Nephron progenitor cell (in vitro differentiated cells): ENCODE measurements at regions not wholly inside any gene's neighbourhood (a gene's known extent, or its start where the extent isn't known, plus 50 kb on each side); places are given as distances from the start of the nearest gene placed in this dataset.

Experiments
- DNase-seq: peaks from one replicate; pipeline ENCODE4 v3.0.0; 2021
- H3K27ac Mint-ChIP-seq: 2 replicates; pipeline ENCODE4 v1.8.0; 2021; ENCODE audit warnings: mild to moderate bottlenecking, moderate library complexity, mixed read lengths
- H3K27me3 Mint-ChIP-seq: 2 replicates; pipeline ENCODE4 v1.8.0; 2021; ENCODE audit warnings: mild to moderate bottlenecking, low read depth, mixed read lengths; ENCODE audit not compliant: poor library complexity
- H3K36me3 Mint-ChIP-seq: 2 replicates; pipeline ENCODE4 v1.8.0; 2021; ENCODE audit warnings: low read depth, mixed read lengths
- H3K4me1 Mint-ChIP-seq: 2 replicates; pipeline ENCODE4 v1.8.0; 2021; ENCODE audit warnings: mixed read lengths
- H3K4me3 Mint-ChIP-seq: 2 replicates; pipeline ENCODE4 v1.8.0; 2021; ENCODE audit warnings: mild to moderate bottlenecking, moderate library complexity, mixed read lengths
- H3K9me3 Mint-ChIP-seq: 2 replicates; pipeline ENCODE4 v1.8.0; 2021; ENCODE audit warnings: mild to moderate bottlenecking, moderate library complexity, mixed read lengths
- TF ChIP-seq, protein P1 (sequence below): fragments of 200-600 bp; sonication (generic); IDR thresholded peaks from 2 replicates; pipeline ENCODE4 v1.5.0; 2021; ENCODE audit warnings: antibody characterized with exemption

DNA sequence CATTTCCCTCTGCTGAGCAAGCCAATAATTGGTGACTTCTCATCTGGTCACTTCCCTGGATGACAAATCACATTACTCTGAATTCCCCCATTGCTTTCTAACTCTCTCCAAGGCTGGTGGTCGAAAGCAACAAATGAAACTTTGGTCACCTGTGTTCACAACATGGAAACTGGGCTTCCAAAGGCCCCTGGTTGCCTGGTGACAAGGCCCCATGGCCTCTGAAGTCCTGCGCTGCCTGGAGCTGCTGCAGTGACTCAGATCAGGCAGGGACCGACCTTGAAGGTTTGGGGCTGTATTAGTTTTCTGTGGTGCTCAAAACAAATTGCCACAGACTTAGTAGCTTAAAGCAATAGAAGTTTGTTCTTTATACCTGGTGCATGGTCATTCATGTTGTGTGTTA, 345.3 kb downstream of the WDR72 start:
- H3K36me3 Mint-ChIP-seq = no peaks in the 10 kb centered on the region
- DNase-seq = no peak
- H3K27ac Mint-ChIP-seq = no peak overlapping the region
- peaks cover 7% of the 10 kb centered on the region for H3K9me3 Mint-ChIP-seq
- H3K4me3 Mint-ChIP-seq = no peak overlapping the region
- TF ChIP-seq, protein P1, sequence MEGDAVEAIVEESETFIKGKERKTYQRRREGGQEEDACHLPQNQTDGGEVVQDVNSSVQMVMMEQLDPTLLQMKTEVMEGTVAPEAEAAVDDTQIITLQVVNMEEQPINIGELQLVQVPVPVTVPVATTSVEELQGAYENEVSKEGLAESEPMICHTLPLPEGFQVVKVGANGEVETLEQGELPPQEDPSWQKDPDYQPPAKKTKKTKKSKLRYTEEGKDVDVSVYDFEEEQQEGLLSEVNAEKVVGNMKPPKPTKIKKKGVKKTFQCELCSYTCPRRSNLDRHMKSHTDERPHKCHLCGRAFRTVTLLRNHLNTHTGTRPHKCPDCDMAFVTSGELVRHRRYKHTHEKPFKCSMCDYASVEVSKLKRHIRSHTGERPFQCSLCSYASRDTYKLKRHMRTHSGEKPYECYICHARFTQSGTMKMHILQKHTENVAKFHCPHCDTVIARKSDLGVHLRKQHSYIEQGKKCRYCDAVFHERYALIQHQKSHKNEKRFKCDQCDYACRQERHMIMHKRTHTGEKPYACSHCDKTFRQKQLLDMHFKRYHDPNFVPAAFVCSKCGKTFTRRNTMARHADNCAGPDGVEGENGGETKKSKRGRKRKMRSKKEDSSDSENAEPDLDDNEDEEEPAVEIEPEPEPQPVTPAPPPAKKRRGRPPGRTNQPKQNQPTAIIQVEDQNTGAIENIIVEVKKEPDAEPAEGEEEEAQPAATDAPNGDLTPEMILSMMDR = no peak
- H3K4me1 Mint-ChIP-seq = peaks cover 5% of the 10 kb centered on the region
- H3K27me3 Mint-ChIP-seq = peaks cover 4% of the 10 kb centered on the region

DNA sequence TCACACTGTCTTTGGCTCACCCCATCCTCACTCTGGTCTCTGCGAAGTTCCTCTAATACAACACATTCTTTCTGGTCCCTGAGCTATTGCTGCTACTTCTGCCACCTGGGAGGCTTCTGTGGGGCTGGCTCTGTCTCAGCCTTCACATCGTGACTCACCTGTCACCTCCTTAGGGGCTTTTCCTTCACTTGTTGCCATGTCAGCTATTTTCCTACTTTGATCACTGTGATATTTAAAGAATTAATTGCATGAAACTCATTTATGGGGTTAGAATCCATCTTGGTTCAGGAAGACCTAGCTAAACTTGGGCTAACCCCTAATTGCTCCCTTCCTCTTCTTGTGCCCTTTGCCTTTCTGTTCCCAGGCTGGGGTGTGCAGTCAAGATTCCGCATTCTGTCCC, 346.9 kb downstream of the WDR72 start:
- Mint-ChIP-seq H3K27me3 (peaks cover 8% of the 10 kb centered on the region), H3K9me3 (no peaks in the 10 kb centered on the region), H3K4me1 (peaks cover 5% of the 10 kb centered on the region), H3K27ac (no peak overlapping the region), H3K4me3 (no peak overlapping the region), H3K36me3 (no peaks in the 10 kb centered on the region)
- no peak for DNase-seq
- TF ChIP-seq, protein P1 = no peak

DNA sequence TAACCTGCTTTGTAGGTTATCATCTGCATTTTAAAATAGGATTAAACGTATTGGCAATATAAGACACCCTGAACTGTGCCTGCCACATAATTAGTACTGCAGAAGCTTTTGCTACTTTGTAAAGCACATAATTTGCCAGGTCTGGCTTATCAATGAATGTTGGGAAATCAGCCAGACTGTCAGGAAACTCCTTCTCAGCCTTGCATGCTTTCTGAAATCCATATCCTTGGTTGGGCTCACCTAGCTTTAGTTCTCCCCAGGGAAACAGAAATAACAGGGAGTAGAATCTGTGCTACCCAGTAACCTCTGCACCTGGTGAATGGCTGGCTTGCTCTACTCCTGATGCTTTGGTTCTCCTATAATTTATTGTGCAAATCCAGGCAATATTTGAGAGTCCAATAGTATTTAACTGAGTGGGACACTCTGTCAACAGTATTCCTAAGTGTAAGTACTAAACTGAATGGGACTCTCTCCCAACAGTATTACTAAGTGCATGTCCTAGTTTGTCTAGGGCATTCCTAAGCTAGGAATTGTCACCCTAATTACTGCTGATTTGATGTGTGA, 354.5 kb downstream of the WDR72 start:
- Mint-ChIP-seq H3K4me3 (no peak overlapping the region), H3K27me3 (peaks cover 9% of the 10 kb centered on the region), H3K36me3 (no peaks in the 10 kb centered on the region), H3K27ac (no peak overlapping the region), H3K4me1 (peaks cover 22% of the 10 kb centered on the region), H3K9me3 (no peaks in the 10 kb centered on the region)
- DNase-seq = no peak
- TF ChIP-seq, protein P1 = no peak

DNA sequence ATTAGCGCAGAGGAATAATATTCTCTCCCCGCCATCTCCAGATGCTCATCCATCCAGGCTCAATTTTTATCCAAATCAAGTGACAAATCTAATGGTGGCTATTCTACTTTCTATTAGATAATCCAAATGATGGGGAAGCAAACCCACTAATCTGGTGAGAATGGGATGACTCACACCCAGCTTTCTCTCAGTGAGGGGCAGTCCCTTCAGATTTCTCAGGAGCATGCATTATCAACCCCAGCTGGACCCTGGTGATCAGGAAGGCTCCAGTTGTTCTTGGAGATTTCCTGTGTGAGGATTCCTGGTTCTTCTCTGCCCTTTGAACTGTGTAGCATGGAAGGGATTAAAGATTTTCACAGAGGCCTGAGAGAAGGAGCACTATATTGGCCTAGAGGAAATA, 358.0 kb downstream of the WDR72 start:
- Mint-ChIP-seq H3K36me3 (no peaks in the 10 kb centered on the region), H3K4me1 (peaks cover 29% of the 10 kb centered on the region), H3K4me3 (no peak overlapping the region), H3K27me3 (peaks cover 8% of the 10 kb centered on the region), H3K27ac (no peak overlapping the region), H3K9me3 (no peaks in the 10 kb centered on the region)
- no peak for DNase-seq
- TF ChIP-seq, protein P1 = no peak

DNA sequence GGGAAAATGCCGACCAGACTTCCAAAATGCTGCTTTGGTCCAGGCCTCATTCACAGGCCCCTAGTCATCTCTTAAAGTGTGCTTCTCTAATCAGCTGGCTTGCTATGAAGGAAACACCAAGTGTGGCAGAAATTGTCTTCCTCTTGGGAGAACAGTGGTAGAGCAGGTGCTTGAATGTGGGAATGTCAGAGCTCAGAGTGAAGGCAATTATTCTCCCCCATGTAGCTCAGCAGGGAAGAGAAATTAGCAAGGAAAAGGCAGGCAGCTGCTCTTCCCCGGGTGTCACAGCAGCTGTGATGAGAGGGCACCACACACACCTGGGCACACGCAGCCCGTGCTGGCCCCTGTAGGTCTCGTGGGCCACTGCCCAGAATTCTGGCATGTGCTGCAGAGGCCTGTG, 358.5 kb downstream of the WDR72 start:
- DNase-seq = no peak
- H3K27ac Mint-ChIP-seq = no peak overlapping the region
- H3K9me3 Mint-ChIP-seq = no peaks in the 10 kb centered on the region
- peaks cover 8% of the 10 kb centered on the region for H3K27me3 Mint-ChIP-seq
- H3K36me3 Mint-ChIP-seq = no peaks in the 10 kb centered on the region
- H3K4me1 Mint-ChIP-seq = peaks cover 29% of the 10 kb centered on the region
- TF ChIP-seq, protein P1 = no peak
- no peak overlapping the region for H3K4me3 Mint-ChIP-seq

DNA sequence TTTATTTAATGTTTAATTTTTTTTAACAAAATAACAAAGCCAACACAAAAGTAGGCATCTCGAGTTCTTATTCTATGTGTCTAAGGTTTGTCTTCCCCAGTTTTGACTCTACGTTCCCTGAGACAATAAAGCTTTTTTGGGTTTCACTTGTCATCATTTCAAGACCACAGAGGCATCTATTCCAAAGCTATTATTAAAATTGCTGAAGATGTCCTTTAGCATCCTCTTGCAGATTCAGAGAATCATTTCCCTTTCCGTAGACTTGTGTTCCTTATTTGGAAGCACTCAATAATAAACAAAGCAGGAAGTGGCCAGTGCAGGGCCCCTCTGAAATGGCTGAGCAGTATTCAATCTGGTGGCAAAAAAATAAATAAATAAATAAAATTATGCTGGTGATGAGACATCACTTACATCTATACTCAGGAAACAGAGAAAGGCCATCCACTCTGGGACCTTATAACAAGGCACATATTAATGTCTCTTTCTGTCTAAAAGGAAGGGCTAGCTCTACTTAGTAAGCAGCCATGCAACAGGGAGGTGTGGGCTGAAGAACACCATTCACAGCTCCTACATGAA, 362.3 kb downstream of the WDR72 start:
- H3K36me3 Mint-ChIP-seq = no peaks in the 10 kb centered on the region
- H3K27ac Mint-ChIP-seq = no peak overlapping the region
- TF ChIP-seq, protein P1 = no peak
- H3K4me3 Mint-ChIP-seq = no peak overlapping the region
- H3K9me3 Mint-ChIP-seq = no peaks in the 10 kb centered on the region
- H3K27me3 Mint-ChIP-seq = peaks cover 3% of the 10 kb centered on the region
- peaks cover 7% of the 10 kb centered on the region for H3K4me1 Mint-ChIP-seq
- no peak for DNase-seq
